Activated CD8-positive, alpha-beta memory T cell treated with anti-CD3 and anti-CD28 coated beads, Interleukin-2, amount 10 ng/mL, durations not matched to agents 7 days and 5 days (primary cell): ENCODE measurements at regions not wholly inside any gene's neighbourhood (a gene's known extent, or its start where the extent isn't known, plus 50 kb on each side); places are given as distances from the start of the nearest gene placed in this dataset.
"Not testable (repeated sequence)": the region's sequence is repeated elsewhere in the genome, so short reads cannot be mapped to it uniquely, and the experiment has no call there.

Source experiments
- ATAC-seq: fragments of 150-1000 bp; cut with Tn5 transposase; one replicate; pipeline ENCODE4 v1.10.0; 2021; ENCODE audit warnings: moderate library complexity
- CTCF ChIA-PET: fragments of 350-600 bp; sonication (Branson Sonifier 250); formaldehyde crosslinking; loops from one replicate; lab custom pipeline; 2021; ENCODE audit warnings: antibody characterized with exemption; lab: Charles Lee
- DNase-seq: peaks from one replicate; pipeline ENCODE4 v3.0.0-alpha.2; 2020
- H3K27ac Mint-ChIP-seq: one replicate; pipeline ENCODE4 v1.8.0; 2021; ENCODE audit warnings: mild to moderate bottlenecking, mixed read lengths
- H3K27me3 Mint-ChIP-seq: one replicate; pipeline ENCODE4 v1.8.0; 2021; ENCODE audit warnings: mixed read lengths
- H3K36me3 Mint-ChIP-seq: one replicate; pipeline ENCODE4 v1.8.0; 2021; ENCODE audit warnings: mild to moderate bottlenecking, mixed read lengths
- H3K4me1 Mint-ChIP-seq: one replicate; pipeline ENCODE4 v1.8.0; 2021; ENCODE audit warnings: mixed read lengths
- H3K4me3 Mint-ChIP-seq: one replicate; pipeline ENCODE4 v1.8.0; 2021; ENCODE audit warnings: mild to moderate bottlenecking, moderate library complexity, mixed read lengths
- H3K9me3 Mint-ChIP-seq: one replicate; pipeline ENCODE4 v1.8.0; 2022; ENCODE audit warnings: low read depth, mixed read lengths

GRCh38 chr7:138354066-138354465, 106.0 kb upstream of the TRIM24 start:
- no peak for DNase-seq
- CTCF ChIA-PET: no interaction called here
- Mint-ChIP-seq H3K4me1 (no peaks in the 10 kb centered on the region), H3K27me3 (no peaks in the 10 kb centered on the region), H3K4me3 (no peak overlapping the region), H3K27ac (no peak overlapping the region), H3K36me3 (no peaks in the 10 kb centered on the region), H3K9me3 (peaks cover 10% of the 10 kb centered on the region)
- no peak for ATAC-seq

GRCh38 chr7:138355254-138355653, 104.8 kb upstream of the TRIM24 start:
- H3K27me3 Mint-ChIP-seq: no peaks in the 10 kb centered on the region
- DNase-seq (no peak), ATAC-seq (no peak)
- H3K27ac Mint-ChIP-seq: no peak overlapping the region
- H3K4me1 Mint-ChIP-seq: no peaks in the 10 kb centered on the region
- peaks cover 8% of the 10 kb centered on the region for H3K9me3 Mint-ChIP-seq
- no peaks in the 10 kb centered on the region for H3K36me3 Mint-ChIP-seq
- CTCF ChIA-PET: no interaction called here
- H3K4me3 Mint-ChIP-seq: no peak overlapping the region

DNA sequence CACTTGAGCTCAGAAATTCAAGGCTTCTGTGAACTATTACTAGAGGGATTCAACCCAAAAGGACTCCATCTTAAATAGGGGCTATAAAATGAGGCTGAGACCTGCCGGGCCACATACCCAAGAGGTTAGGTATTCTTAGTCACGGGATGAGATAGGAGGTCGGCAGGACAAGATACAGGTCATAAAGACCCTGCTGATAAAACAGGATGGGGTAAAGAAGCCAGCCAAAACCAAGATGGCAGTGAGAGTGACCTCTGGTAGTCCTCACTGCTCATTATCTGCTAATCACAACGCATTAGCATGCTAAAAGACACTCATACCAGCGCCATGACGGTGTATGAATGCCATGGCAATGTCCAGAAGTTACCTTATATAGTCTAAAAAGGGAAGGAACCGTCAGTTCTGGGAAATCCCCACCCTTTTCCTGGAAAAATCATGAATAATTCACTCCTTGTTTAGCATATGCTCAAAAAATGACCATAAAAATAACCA, 101.2 kb upstream of the TRIM24 start:
- no peak overlapping the region for H3K4me3 Mint-ChIP-seq
- DNase-seq: no peak

GRCh38 chr7:138359870-138360559, 100.0 kb upstream of the TRIM24 start:
- Mint-ChIP-seq H3K9me3 (peaks cover 2% of the 10 kb centered on the region), H3K4me3 (no peak overlapping the region), H3K27me3 (no peaks in the 10 kb centered on the region), H3K4me1 (no peaks in the 10 kb centered on the region), H3K27ac (no peak overlapping the region), H3K36me3 (no peaks in the 10 kb centered on the region)
- ATAC-seq (no peak), DNase-seq (no peak)
- CTCF ChIA-PET: no interaction called here

More for the DNA sequence above, 101.2 kb upstream of the TRIM24 start:
- H3K36me3 Mint-ChIP-seq: no peaks in the 10 kb centered on the region
- CTCF ChIA-PET: no interaction called here
- no peak for ATAC-seq
- no peaks in the 10 kb centered on the region for H3K4me1 Mint-ChIP-seq
- H3K27ac Mint-ChIP-seq: no peak overlapping the region
- no peaks in the 10 kb centered on the region for H3K27me3 Mint-ChIP-seq
- H3K9me3 Mint-ChIP-seq: peaks cover 2% of the 10 kb centered on the region

- DNase-seq (no peak), ATAC-seq (no peak)
- CTCF ChIA-PET: no interaction called here
- Mint-ChIP-seq H3K27me3 (no peaks in the 10 kb centered on the region), H3K4me3 (no peak overlapping the region), H3K4me1 (no peaks in the 10 kb centered on the region), H3K27ac (no peak overlapping the region), H3K9me3 (no peaks in the 10 kb centered on the region), H3K36me3 (no peaks in the 10 kb centered on the region)
Measured at GRCh38 chr7:138363721-138364120, 96.3 kb upstream of the TRIM24 start.

DNA sequence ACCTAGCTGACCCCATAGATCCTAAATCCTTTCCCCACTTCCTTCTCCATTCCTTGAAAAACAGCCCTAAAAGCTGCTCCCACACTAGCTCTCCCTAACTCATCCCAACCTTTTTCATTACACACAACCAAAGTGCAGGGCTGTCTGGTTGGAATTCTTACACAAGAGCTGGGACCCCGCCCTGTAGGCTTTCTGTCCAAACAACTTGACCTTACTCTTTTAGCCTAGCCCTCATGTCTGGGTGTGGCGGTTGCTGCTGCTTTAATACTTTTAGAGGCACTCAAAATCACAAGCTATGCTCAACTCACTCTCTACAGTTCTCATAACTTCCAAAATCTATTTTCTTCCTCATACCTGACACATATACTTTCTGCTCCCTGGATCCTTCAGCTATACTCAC, 93.9 kb upstream of the TRIM24 start:
- H3K27me3 Mint-ChIP-seq, CTCF ChIA-PET, ATAC-seq, H3K27ac Mint-ChIP-seq, H3K9me3 Mint-ChIP-seq, DNase-seq, H3K36me3 Mint-ChIP-seq, H3K4me3 Mint-ChIP-seq, H3K4me1 Mint-ChIP-seq: not testable (repeated sequence)

DNA sequence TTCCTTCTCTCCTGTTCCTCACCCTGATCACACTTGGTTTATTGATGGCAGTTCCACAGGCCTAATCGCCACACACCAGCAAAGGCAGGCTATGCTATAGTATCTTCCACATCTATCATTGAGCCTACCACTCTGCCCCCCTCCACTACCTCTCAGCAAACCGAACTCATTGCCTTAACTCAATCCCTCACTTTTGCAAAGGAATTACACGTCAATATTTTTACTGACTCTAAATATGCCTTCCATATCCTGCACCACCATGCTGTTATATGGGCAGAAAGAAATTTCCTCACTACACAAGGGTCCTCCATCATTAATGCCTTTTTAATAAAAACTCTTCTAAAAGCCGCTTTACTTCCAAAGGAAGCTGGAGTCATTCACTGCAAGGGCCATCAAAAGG, 93.4 kb upstream of the TRIM24 start:
- H3K27ac Mint-ChIP-seq, CTCF ChIA-PET, H3K27me3 Mint-ChIP-seq, ATAC-seq, H3K36me3 Mint-ChIP-seq, DNase-seq, H3K4me1 Mint-ChIP-seq, H3K9me3 Mint-ChIP-seq, H3K4me3 Mint-ChIP-seq: not testable (repeated sequence)

GRCh38 chr7:138369797-138370196, 90.3 kb upstream of the TRIM24 start:
- ATAC-seq (no peak), DNase-seq (no peak)
- Mint-ChIP-seq H3K4me1 (no peaks in the 10 kb centered on the region), H3K27ac (no peak overlapping the region), H3K4me3 (no peak overlapping the region), H3K36me3 (no peaks in the 10 kb centered on the region), H3K27me3 (no peaks in the 10 kb centered on the region), H3K9me3 (peaks cover 2% of the 10 kb centered on the region)
- CTCF ChIA-PET: no interaction called here

DNA sequence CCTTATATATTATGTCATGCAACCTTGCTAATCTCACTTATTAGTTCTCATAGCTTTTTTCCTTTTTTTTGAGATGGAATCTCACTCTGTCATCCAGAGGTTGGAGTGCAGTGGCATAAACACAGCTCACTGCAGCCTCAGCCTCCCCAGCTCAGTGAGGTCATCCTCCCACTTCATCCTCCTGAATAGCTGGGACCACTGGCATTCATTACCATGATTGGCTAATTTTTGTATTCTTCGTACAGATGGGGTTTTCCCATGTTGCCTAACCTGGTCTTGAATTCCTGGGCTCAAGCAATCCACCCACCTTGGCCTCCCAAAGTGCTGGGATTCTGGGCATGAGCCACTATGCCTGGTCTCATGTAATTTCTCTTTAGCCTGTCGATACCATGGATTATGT, 89.1 kb upstream of the TRIM24 start:
- H3K27me3 Mint-ChIP-seq: no peaks in the 10 kb centered on the region

DNA sequence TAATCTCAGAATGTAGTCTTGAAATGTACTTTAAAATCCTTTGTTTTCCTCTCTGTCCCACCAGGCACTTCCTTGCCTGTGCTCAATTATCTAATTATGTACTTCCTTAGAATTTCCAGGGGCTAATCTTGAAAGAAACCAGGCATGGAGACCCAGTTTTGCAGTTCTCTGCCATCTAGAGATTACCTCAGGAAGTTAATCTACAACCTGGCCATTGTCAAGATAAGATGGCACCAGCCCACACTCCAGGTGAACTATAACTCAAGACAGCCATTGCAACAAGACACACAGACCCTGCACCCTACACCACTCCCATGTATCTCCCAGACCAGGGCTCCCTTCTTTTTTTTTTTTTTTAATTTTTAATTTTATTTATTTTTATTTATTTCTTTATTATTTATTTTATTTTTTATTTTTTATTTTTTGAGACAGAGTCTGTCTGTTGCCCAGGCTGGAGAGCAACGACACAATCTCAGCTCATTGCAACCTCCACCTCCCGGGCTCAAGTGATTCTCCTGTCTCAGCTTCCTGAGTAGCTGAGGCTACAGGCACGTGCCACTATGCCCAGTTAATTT, 85.9 kb upstream of the TRIM24 start:
- no peaks in the 10 kb centered on the region for H3K27me3 Mint-ChIP-seq
- no peaks in the 10 kb centered on the region for H3K36me3 Mint-ChIP-seq
- no peak overlapping the region for H3K27ac Mint-ChIP-seq
- no peaks in the 10 kb centered on the region for H3K4me1 Mint-ChIP-seq
- DNase-seq (no peak), ATAC-seq (no peak)
- CTCF ChIA-PET: no interaction called here
- peaks cover 5% of the 10 kb centered on the region for H3K9me3 Mint-ChIP-seq
- H3K4me3 Mint-ChIP-seq: no peak overlapping the region

More for the DNA sequence above, 89.1 kb upstream of the TRIM24 start:
- ATAC-seq: no peak
- DNase-seq: no peak
- CTCF ChIA-PET: interaction anchor here (1.7 kb wide), 1 partner anchor 10 kb away, joined by 4 read pairs; no protein-coding TSS in a partner anchor
- Mint-ChIP-seq H3K4me1 (no peaks in the 10 kb centered on the region), H3K4me3 (no peak overlapping the region), H3K9me3 (peaks cover 2% of the 10 kb centered on the region), H3K27ac (no peak overlapping the region), H3K36me3 (no peaks in the 10 kb centered on the region)

DNA sequence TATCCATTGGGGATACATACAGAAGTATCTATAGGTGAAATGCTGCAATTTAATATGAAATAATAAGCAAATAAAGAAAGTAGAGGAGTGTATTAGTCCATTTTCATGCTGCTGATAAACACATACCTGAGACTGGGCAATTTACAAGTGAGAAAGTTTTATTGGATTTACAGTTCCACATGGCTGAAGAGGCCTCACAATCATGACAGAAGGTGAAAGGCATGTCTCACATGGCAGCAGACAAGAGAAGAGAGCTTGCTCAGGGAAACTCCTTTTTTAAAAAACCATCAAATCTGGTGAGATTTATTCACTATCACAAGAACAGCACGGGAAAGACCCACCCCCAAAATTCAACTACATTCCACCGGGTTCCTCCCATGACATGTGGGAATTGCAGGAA, 82.8 kb upstream of the TRIM24 start:
- peaks cover 3% of the 10 kb centered on the region for H3K9me3 Mint-ChIP-seq
- no peaks in the 10 kb centered on the region for H3K36me3 Mint-ChIP-seq
- CTCF ChIA-PET: no interaction called here
- DNase-seq (no peak), ATAC-seq (no peak)
- no peak overlapping the region for H3K4me3 Mint-ChIP-seq
- no peaks in the 10 kb centered on the region for H3K27me3 Mint-ChIP-seq
- no peaks in the 10 kb centered on the region for H3K4me1 Mint-ChIP-seq
- no peak overlapping the region for H3K27ac Mint-ChIP-seq

DNA sequence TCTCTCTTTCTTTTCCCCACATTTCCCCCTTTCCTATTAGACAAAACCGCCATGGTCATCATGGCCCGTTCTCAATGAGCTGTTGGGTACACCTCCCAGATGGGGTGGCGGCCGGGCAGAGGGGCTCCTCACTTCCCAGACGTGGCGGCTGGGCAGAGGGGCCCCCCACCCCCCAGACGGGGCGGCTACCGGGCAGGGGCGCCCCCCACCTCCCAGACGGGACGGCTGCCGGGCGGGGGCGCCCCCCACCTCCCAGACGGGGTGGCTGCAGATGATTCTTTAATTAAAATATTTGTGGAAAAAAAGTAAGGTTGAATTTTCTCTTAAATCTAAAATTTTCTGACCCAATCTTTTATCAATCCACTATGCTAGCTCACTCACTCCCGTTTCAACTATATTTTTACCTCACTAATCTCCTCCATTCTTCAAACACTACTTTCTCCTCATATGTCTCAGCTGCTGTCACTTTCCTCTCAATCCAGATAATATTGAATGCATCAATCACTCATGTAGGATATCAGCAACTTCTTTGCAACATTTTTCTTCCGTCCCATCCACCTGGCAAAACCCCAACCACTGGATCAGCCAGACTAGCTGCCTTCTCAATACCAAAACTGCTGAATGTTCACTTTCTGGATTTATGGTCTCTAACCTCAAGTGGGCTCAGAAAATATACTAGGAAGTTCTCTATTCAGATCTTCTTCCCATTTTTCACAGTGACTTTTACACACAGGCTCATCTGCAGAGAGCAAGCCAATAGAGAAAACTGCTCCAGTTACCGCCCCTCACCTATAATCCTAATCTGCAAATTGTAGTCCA, 81.1 kb upstream of the TRIM24 start:
- no peaks in the 10 kb centered on the region for H3K4me1 Mint-ChIP-seq
- no peaks in the 10 kb centered on the region for H3K27me3 Mint-ChIP-seq
- no peak overlapping the region for H3K4me3 Mint-ChIP-seq
- no peak for DNase-seq
- CTCF ChIA-PET: no interaction called here
- H3K36me3 Mint-ChIP-seq: no peaks in the 10 kb centered on the region
- peaks cover 3% of the 10 kb centered on the region for H3K9me3 Mint-ChIP-seq
- ATAC-seq: no peak
- H3K27ac Mint-ChIP-seq: no peak overlapping the region

- CTCF ChIA-PET: no interaction called here
- Mint-ChIP-seq H3K27ac (no peak overlapping the region), H3K4me1 (no peaks in the 10 kb centered on the region), H3K9me3 (peaks cover 3% of the 10 kb centered on the region), H3K27me3 (no peaks in the 10 kb centered on the region), H3K36me3 (no peaks in the 10 kb centered on the region), H3K4me3 (no peak overlapping the region)
- ATAC-seq (no peak), DNase-seq (no peak)
Measured at GRCh38 chr7:138382862-138383565, 77.0 kb upstream of the TRIM24 start.
